HUES6 (cell line): ENCODE measurements at regions not wholly inside any gene's neighbourhood (a gene's known extent, or its start where the extent isn't known, plus 50 kb on each side); places are given as distances from the start of the nearest gene placed in this dataset.

Experiments
- H3K27ac ChIP-seq: 2 replicates; pipeline ENCODE4 v1.7.0; 2013; ENCODE audit warnings: low read depth, mild to moderate bottlenecking, low read length, inconsistent platforms
- H3K27me3 ChIP-seq: 2 replicates; pipeline ENCODE4 v1.6.1; 2013; ENCODE audit warnings: low read length; ENCODE audit not compliant: control insufficient read depth, insufficient read depth
- H3K36me3 ChIP-seq: 2 replicates; pipeline ENCODE4 v1.6.1; 2013; ENCODE audit warnings: low read length; ENCODE audit not compliant: control insufficient read depth, insufficient read depth
- H3K4me1 ChIP-seq: 2 replicates; pipeline ENCODE4 v1.6.1; 2013; ENCODE audit warnings: low read length; ENCODE audit not compliant: control insufficient read depth, insufficient read depth
- H3K4me3 ChIP-seq: 2 replicates; pipeline ENCODE4 v1.5.1; 2013; ENCODE audit warnings: low read depth, low read length
- H3K9ac ChIP-seq: one replicate; pipeline ENCODE4 v1.6.1; 2013; ENCODE audit warnings: mild to moderate bottlenecking, low read length
- H3K9me3 ChIP-seq: 2 replicates; pipeline ENCODE4 v1.6.1; 2013; ENCODE audit warnings: low read depth, low read length; ENCODE audit not compliant: control insufficient read depth, insufficient read depth

- no peaks in the 10 kb centered on the region for H3K4me1 ChIP-seq
- no peak overlapping the region for H3K9ac ChIP-seq
- H3K27me3 ChIP-seq: no peaks in the 10 kb centered on the region
- no peak overlapping the region for H3K27ac ChIP-seq
- no peak overlapping the region for H3K4me3 ChIP-seq
- no peaks in the 10 kb centered on the region for H3K9me3 ChIP-seq
- H3K36me3 ChIP-seq: no peaks in the 10 kb centered on the region
These were observed 1214.3 kb upstream of the SORCS1 start for GRCh38 chr10:108378779-108379178.

- no peak overlapping the region for H3K4me3 ChIP-seq
These were observed 1211.2 kb upstream of the SORCS1 start for GRCh38 chr10:108375691-108376090.

GRCh38 chr10:108374991-108375390 is 1210.5 kb upstream of the SORCS1 start:
- Histone ChIP-seq H3K36me3 (no peaks in the 10 kb centered on the region), H3K4me3 (no peak overlapping the region), H3K9me3 (no peaks in the 10 kb centered on the region), H3K27me3 (no peaks in the 10 kb centered on the region), H3K4me1 (no peaks in the 10 kb centered on the region), H3K9ac (no peak overlapping the region), H3K27ac (no peak overlapping the region)

More at GRCh38 chr10:108375691-108376090, 1211.2 kb upstream of the SORCS1 start:
- Histone ChIP-seq H3K36me3 (no peaks in the 10 kb centered on the region), H3K9me3 (no peaks in the 10 kb centered on the region), H3K4me1 (no peaks in the 10 kb centered on the region), H3K9ac (no peak overlapping the region), H3K27me3 (no peaks in the 10 kb centered on the region), H3K27ac (no peak overlapping the region)

GRCh38 chr10:108365541-108365940 is 1201.0 kb upstream of the SORCS1 start:
- Histone ChIP-seq H3K27ac (no peak overlapping the region), H3K27me3 (no peaks in the 10 kb centered on the region), H3K4me3 (no peak overlapping the region), H3K9me3 (no peaks in the 10 kb centered on the region), H3K4me1 (no peaks in the 10 kb centered on the region), H3K9ac (no peak overlapping the region), H3K36me3 (no peaks in the 10 kb centered on the region)

- H3K27me3 ChIP-seq: no peaks in the 10 kb centered on the region
- no peak overlapping the region for H3K27ac ChIP-seq
These were observed 1199.1 kb upstream of the SORCS1 start for GRCh38 chr10:108363576-108363975.

GRCh38 chr10:108362961-108363360 is 1198.5 kb upstream of the SORCS1 start:
- Histone ChIP-seq H3K36me3 (no peaks in the 10 kb centered on the region), H3K9me3 (no peaks in the 10 kb centered on the region), H3K9ac (no peak overlapping the region), H3K27me3 (no peaks in the 10 kb centered on the region), H3K4me3 (no peak overlapping the region), H3K27ac (no peak overlapping the region), H3K4me1 (no peaks in the 10 kb centered on the region)

More at GRCh38 chr10:108363576-108363975, 1199.1 kb upstream of the SORCS1 start:
- Histone ChIP-seq H3K4me1 (no peaks in the 10 kb centered on the region), H3K9ac (no peak overlapping the region), H3K4me3 (no peak overlapping the region), H3K9me3 (no peaks in the 10 kb centered on the region), H3K36me3 (no peaks in the 10 kb centered on the region)

GRCh38 chr10:108362296-108362695 is 1197.8 kb upstream of the SORCS1 start:
- Histone ChIP-seq H3K4me3 (no peak overlapping the region), H3K4me1 (no peaks in the 10 kb centered on the region), H3K36me3 (no peaks in the 10 kb centered on the region), H3K27me3 (no peaks in the 10 kb centered on the region), H3K9me3 (no peaks in the 10 kb centered on the region), H3K27ac (no peak overlapping the region), H3K9ac (no peak overlapping the region)

- no peaks in the 10 kb centered on the region for H3K9me3 ChIP-seq
- H3K27ac ChIP-seq: no peak overlapping the region
- no peaks in the 10 kb centered on the region for H3K36me3 ChIP-seq
These were observed 1195.7 kb upstream of the SORCS1 start for GRCh38 chr10:108360187-108360586.

GRCh38 chr10:108358912-108359311 is 1194.4 kb upstream of the SORCS1 start:
- H3K4me1 ChIP-seq: no peaks in the 10 kb centered on the region
- H3K4me3 ChIP-seq: no peak overlapping the region
- H3K36me3 ChIP-seq: no peaks in the 10 kb centered on the region
- no peak overlapping the region for H3K9ac ChIP-seq
- no peak overlapping the region for H3K27ac ChIP-seq
- no peaks in the 10 kb centered on the region for H3K27me3 ChIP-seq
- H3K9me3 ChIP-seq: no peaks in the 10 kb centered on the region

More at GRCh38 chr10:108360187-108360586, 1195.7 kb upstream of the SORCS1 start:
- no peaks in the 10 kb centered on the region for H3K27me3 ChIP-seq
- no peak overlapping the region for H3K4me3 ChIP-seq
- no peak overlapping the region for H3K9ac ChIP-seq
- no peaks in the 10 kb centered on the region for H3K4me1 ChIP-seq

GRCh38 chr10:108352771-108353170 is 1188.3 kb upstream of the SORCS1 start:
- H3K27ac ChIP-seq: no peak overlapping the region
- no peak overlapping the region for H3K9ac ChIP-seq
- H3K4me1 ChIP-seq: no peaks in the 10 kb centered on the region
- no peaks in the 10 kb centered on the region for H3K9me3 ChIP-seq
- H3K36me3 ChIP-seq: no peaks in the 10 kb centered on the region
- no peaks in the 10 kb centered on the region for H3K27me3 ChIP-seq
- no peak overlapping the region for H3K4me3 ChIP-seq

GRCh38 chr10:108348215-108348614 is 1183.7 kb upstream of the SORCS1 start:
- Histone ChIP-seq H3K4me1 (no peaks in the 10 kb centered on the region), H3K27me3 (no peaks in the 10 kb centered on the region), H3K9ac (no peak overlapping the region), H3K36me3 (no peaks in the 10 kb centered on the region), H3K9me3 (no peaks in the 10 kb centered on the region), H3K4me3 (no peak overlapping the region), H3K27ac (no peak overlapping the region)

- Histone ChIP-seq H3K27ac (no peak overlapping the region), H3K9me3 (no peaks in the 10 kb centered on the region), H3K36me3 (no peaks in the 10 kb centered on the region), H3K4me3 (no peak overlapping the region), H3K27me3 (no peaks in the 10 kb centered on the region), H3K9ac (no peak overlapping the region), H3K4me1 (no peaks in the 10 kb centered on the region)
These were observed 1181.6 kb upstream of the SORCS1 start for GRCh38 chr10:108346066-108346465.
